Stimulated activated CD4-positive, alpha-beta T cell treated with anti-CD3 and anti-CD28 coated beads, Interleukin-1b, Interleukin-23, amount 100 ng/mL, for 4 hours (primary cell): ENCODE measurements at regions not wholly inside any gene's neighbourhood (a gene's known extent, or its start where the extent isn't known, plus 50 kb on each side); places are given as distances from the start of the nearest gene placed in this dataset.
"Not testable (repeated sequence)": the region's sequence is repeated elsewhere in the genome, so short reads cannot be mapped to it uniquely, and the experiment has no call there.

ENCODE experiments used
- DNase-seq, 2 donors: peaks; one replicate each; pipeline ENCODE4 v3.0.0-alpha.2; 2020; ENCODE audit warnings: low read depth in 2 of 2

DNA sequence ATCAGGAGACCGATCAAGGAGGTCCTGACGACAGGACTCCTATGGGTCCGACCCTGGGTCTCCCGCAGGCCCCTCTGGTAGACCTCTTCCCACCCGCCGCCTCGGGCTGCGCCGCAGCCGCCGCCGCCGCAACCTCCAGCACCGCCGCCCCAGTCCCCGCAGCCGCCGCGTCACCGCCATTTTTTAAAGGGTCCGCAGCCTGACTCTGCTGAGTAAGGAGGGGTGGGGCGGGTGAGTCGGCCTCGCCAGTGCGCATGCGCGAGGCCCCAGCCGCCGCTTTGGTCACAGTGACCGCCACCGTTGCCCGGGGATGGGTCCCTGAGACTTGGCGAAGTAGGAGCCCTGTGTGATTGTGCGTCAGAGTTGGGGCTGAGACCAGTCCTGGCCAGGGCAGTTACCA, 1401.9 kb upstream of the PCDH10 start:
- not testable (repeated sequence) for DNase-seq

DNA sequence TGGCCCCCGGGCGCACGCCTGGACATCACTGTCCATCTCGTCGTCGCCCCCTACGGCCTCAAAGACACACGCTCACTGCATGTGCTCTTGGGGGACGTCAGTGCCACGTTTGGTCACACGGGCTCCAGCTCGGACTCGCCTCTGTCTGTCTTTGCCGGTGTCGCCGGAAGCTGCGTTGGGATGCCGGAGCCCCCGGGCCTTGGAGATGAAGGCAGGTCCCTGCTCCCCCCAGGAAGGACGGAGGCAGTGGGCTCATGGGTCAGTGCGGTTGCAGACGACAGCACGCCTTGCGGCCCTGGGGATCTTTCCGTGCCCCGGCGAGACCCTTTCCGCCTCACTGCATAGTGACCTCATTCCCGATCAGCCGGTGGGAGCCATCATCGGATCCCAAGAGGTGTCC, 1399.9 kb upstream of the PCDH10 start:
- not testable (repeated sequence) for DNase-seq

DNA sequence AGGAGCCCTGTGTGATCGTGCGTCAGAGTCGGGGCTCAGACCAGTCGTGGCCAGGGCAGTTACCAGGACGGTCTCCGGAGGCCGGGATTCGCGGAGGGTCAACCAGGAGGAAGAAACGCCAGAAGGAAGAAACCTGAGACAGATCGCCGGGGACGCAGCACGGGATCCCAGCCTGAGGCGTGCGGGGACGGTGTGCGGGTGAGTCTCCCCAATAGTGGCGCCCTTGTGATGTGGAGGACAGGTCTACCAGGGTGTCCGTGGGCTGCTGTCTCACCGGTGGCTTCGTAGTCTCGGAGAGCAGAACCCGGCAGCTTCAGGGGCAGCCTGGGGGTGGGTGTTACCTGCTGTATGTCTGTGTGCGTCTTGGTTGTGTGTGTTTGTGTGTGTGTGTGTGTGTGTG, 1399.1 kb upstream of the PCDH10 start:
- DNase-seq: not testable (repeated sequence)

DNA sequence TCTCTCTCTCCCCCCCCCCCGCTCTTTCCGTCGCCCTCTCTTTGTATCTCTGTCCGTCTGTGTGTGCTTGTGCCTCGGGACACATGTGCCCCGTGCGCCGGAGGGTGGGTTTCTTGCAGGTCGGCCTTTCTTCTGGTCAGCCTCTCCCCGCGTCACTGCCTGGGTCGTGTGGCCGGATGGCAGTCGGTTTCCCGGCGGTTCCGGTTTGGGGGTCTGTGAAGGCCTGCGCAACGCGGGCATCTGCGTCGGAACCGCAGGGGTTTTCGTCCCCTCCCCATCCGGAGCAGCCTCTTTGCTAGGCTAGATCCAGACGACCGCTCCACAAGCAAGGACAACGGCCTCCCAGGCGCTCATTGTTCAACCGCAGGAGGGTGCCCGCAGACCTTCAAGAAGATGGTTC, 1398.6 kb upstream of the PCDH10 start:
- DNase-seq: not testable (repeated sequence)

DNA sequence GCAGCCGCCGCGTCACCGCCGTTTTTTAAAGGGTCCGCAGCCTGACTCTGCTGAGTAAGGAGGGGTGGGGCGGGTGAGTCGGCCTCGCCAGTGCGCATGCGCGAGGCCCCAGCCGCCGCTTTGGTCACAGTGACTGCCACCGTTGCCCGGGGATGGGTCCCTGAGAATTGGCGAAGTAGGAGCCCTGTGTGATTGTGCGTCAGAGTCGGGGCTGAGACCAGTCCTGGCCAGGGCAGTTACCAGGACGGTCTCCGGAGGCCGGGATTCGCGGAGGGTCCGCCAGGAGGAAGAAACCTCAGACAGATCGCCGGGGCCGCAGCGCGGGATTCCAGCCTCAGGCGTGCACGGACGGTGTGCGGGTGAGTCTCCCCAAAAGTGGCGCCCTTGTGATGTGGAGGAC, 1386.9 kb upstream of the PCDH10 start:
- DNase-seq: not testable (repeated sequence)

DNA sequence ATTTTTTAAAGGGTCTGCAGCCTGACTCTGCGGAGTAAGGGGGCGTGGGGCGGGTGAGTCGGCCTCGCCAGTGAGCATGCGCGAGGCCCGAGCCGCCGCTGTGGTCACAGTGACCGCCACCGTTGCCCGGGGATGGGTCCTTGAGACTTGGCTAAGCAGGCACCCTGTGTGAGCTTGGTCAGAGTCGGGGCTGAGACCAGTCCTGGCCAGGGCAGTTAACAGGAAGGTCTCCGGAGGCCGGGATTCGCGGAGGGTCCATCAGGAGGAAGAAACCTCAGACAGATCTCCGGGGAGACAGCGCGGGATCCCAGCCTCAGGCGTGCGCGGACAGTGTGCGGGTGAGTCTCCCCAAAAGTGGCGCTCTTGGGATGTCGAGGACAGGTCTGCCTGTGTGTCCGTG, 1384.4 kb upstream of the PCDH10 start:
- DNase-seq: no peak

DNA sequence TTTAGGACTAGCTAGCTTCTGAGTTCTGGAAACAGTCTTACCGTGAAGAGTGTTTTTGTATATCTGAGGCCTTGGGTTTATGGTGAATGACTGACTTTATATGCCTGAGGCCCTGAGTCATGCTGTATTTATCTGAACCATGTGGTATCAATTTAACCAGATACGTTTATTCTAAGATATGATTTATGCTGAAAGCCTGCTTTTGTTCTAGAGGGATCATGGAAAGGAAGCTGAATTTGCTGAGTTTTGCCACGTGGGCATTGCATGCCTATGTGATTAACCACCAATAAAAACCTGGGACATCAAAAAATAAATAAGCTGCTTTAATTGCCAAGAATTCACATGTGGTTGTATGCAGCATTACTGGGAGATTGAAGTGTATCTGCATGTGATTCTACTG, 1374.7 kb upstream of the PCDH10 start:
- DNase-seq: not testable (repeated sequence)

DNA sequence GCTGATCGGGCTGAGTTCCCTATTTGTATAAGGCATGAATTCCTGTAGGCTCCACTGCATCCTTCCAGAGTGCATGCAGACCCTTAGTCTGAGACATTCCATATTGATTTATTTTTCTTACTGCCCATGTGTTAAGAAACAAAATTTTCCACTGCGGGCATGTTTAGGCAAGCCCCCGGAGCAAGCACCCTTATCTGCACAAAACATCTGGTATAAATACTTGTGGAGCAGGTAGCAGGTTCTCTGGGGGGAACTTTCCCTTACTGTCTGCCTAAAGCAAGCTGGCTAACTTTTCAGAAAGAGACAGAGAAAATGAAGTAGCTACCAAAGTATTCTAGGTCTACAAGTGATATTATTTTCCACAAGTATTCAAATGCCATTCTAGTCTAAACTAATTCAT, 1338.5 kb upstream of the PCDH10 start:
- DNase-seq: not testable (repeated sequence)
